Panc1 (cell line): ENCODE measurements at regions not wholly inside any gene's neighbourhood (a gene's known extent, or its start where the extent isn't known, plus 50 kb on each side); places are given as distances from the start of the nearest gene placed in this dataset.

Experiments
- ATAC-seq: fragments of 200-7000 bp; cut with Tn5 transposase; 2 replicates; pipeline ENCODE4 v1.9.1; 2020; ENCODE audit warnings: mild to moderate bottlenecking, moderate library complexity
- BruUV-seq: library from RNA; stranded (reverse); fragments of 400-500 nt; replicated peaks from 2 replicates; lab custom pipeline; 2021; lab: Mats Ljungman, UMichigan
- CTCF ChIA-PET: fragments of 300-600 bp; sonication (Branson Sonifier 250); formaldehyde crosslinking; loops from one replicate; lab custom pipeline; 2022; ENCODE audit warnings: antibody characterized with exemption; lab: Charles Lee
- POLR2A ChIA-PET: fragments of 300-600 bp; sonication (Branson Sonifier 250); formaldehyde crosslinking; loops from one replicate; lab custom pipeline; 2022; ENCODE audit warnings: antibody characterized with exemption; lab: Charles Lee
- DNase-seq: peaks from one replicate; pipeline ENCODE4 v3.0.0-alpha.2; 2010; ENCODE audit warnings: low read depth, low spot score
- H3K27ac ChIP-seq: 2 replicates; pipeline ENCODE4 v1.5.1; 2011; ENCODE audit warnings: mild to moderate bottlenecking, low read length, inconsistent platforms
- H3K27me3 ChIP-seq: fragments of 200-500 bp; sonication (Bioruptor generic); 2 replicates; pipeline ENCODE4 v1.6.0; 2014; ENCODE audit warnings: low read length, inconsistent platforms; ENCODE audit not compliant: control insufficient read depth, insufficient read depth
- H3K36me3 ChIP-seq: fragments of 200-500 bp; sonication (Bioruptor generic); 2 replicates; pipeline ENCODE4 v1.5.1; 2014; ENCODE audit warnings: inconsistent platforms, mild to moderate bottlenecking, low read length, moderate library complexity; ENCODE audit not compliant: control insufficient read depth, insufficient read depth
- H3K4me1 ChIP-seq: 2 replicates; pipeline ENCODE4 v1.5.1; 2011; ENCODE audit warnings: inconsistent platforms, mild to moderate bottlenecking, low read length, moderate library complexity; ENCODE audit not compliant: control insufficient read depth, insufficient read depth
- H3K4me3 ChIP-seq, 2 experiments: 2 replicates each; pipeline ENCODE4 v1.5.1; 2011 to 2012; ENCODE audit warnings: low read depth in 2 of 2, low read length in 2 of 2, mild to moderate bottlenecking in 2 of 2, inconsistent platforms in 1 of 2, moderate library complexity in 1 of 2
- H3K9me3 ChIP-seq: fragments of 200-500 bp; sonication (Bioruptor generic); 2 replicates; pipeline ENCODE4 v1.5.1; 2014; ENCODE audit warnings: low read depth, mild to moderate bottlenecking, inconsistent platforms, low read length, moderate library complexity; ENCODE audit not compliant: control insufficient read depth, insufficient read depth
- POLR2AphosphoS5 ChIP-seq: IDR thresholded peaks from 2 replicates; pipeline ENCODE4 v1.6.1; 2012; ENCODE audit warnings: mild to moderate bottlenecking, low read depth, low read length, moderate library complexity
- SIN3A ChIP-seq: IDR thresholded peaks from 2 replicates; pipeline ENCODE4 v1.6.1; 2012; ENCODE audit warnings: low read depth, mild to moderate bottlenecking, low read length, moderate library complexity, borderline replicate concordance; ENCODE audit not compliant: insufficient read depth
- TCF7L2 ChIP-seq: IDR thresholded peaks from 2 replicates; pipeline ENCODE4 v1.6.1; 2011; ENCODE audit warnings: mild to moderate bottlenecking, low read depth, low read length, inconsistent platforms
- in situ Hi-C: cut with HindIII; loops from 2 replicates; pipeline ENCODE4 v1.10.0; 2016; ENCODE audit warnings: low sequenced_read_pairs, low pct_unique_long_range_greater_than_20kb
- intact Hi-C: fragments of 100-400 bp; cut with micrococcal nuclease; formaldehyde crosslinking; loops from one replicate; pipeline ENCODE4 v1.10.0; 2022; ENCODE audit not compliant: unreplicated experiment
- TF ChIP-seq, protein P1 (sequence below), 2 experiments: IDR thresholded peaks; 2 replicates each; pipeline ENCODE4 v1.6.1; 2011 to 2012; ENCODE audit warnings: low read depth in 2 of 2, control low read depth in 1 of 2, low read length in 1 of 2, mild to moderate bottlenecking in 1 of 2, moderate library complexity in 1 of 2; ENCODE audit not compliant: insufficient read depth in 1 of 2
- TF ChIP-seq, protein P2 (sequence below): fragments of 450-650 bp; IDR thresholded peaks from 2 replicates; pipeline ENCODE4 v1.5.1; 2017; ENCODE audit warnings: mild to moderate bottlenecking

DNA sequence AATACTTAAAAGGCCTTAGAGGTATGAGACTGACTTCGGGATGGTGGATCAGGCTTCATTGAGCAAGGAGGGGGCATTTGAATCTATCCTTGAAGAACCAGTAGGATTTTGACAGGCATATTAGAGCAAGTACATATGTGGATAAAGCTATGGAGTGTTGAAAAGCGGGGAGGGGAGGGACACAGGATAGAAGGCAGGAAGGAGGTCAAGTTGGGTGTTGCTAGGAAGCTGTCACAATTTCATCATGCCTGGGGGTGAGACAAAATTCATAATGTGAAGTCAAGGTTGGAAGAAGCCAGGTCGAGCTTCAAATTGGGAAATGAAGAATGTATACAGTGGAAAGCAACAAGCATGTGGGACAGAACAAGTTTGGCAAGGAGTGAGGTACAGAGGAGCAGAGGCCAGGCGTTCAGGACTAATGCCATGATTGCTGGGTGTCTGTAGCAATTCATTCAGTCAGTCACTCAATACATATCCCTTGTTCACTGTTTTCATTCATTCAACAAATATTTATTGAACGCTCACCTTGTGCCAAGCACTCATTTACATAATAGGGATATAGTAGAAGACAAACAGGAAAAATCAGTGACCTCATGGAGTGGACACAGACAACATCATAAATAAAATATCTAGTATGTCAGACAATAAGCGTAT is 58.3 kb upstream of the LTA4H start:
- Histone ChIP-seq H3K4me1 (no peaks in the 10 kb centered on the region), H3K27ac (no peak overlapping the region), H3K9me3 (no peaks in the 10 kb centered on the region), H3K4me3 (no peak overlapping the region), H3K36me3 (no peaks in the 10 kb centered on the region), H3K27me3 (no peaks in the 10 kb centered on the region)
- DNase-seq (no peak), ATAC-seq (no peak)
- BruUV-seq = no TSS peak
- in situ Hi-C loops (no loop called here), intact Hi-C loops (no loop called here)
- ChIA-PET CTCF (no interaction called here), POLR2A (no interaction called here)
- TF ChIP-seq, protein P1, sequence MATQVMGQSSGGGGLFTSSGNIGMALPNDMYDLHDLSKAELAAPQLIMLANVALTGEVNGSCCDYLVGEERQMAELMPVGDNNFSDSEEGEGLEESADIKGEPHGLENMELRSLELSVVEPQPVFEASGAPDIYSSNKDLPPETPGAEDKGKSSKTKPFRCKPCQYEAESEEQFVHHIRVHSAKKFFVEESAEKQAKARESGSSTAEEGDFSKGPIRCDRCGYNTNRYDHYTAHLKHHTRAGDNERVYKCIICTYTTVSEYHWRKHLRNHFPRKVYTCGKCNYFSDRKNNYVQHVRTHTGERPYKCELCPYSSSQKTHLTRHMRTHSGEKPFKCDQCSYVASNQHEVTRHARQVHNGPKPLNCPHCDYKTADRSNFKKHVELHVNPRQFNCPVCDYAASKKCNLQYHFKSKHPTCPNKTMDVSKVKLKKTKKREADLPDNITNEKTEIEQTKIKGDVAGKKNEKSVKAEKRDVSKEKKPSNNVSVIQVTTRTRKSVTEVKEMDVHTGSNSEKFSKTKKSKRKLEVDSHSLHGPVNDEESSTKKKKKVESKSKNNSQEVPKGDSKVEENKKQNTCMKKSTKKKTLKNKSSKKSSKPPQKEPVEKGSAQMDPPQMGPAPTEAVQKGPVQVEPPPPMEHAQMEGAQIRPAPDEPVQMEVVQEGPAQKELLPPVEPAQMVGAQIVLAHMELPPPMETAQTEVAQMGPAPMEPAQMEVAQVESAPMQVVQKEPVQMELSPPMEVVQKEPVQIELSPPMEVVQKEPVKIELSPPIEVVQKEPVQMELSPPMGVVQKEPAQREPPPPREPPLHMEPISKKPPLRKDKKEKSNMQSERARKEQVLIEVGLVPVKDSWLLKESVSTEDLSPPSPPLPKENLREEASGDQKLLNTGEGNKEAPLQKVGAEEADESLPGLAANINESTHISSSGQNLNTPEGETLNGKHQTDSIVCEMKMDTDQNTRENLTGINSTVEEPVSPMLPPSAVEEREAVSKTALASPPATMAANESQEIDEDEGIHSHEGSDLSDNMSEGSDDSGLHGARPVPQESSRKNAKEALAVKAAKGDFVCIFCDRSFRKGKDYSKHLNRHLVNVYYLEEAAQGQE (IDR thresholded peaks at IDR 0.05; ENCODE audit: insufficient read depth in 1 of 2, low read depth in 2 of 2, low read length in 1 of 2) = no peak
- TF ChIP-seq POLR2AphosphoS5 (no peak), SIN3A (no peak), TCF7L2 (no peak)
- TF ChIP-seq, protein P2, sequence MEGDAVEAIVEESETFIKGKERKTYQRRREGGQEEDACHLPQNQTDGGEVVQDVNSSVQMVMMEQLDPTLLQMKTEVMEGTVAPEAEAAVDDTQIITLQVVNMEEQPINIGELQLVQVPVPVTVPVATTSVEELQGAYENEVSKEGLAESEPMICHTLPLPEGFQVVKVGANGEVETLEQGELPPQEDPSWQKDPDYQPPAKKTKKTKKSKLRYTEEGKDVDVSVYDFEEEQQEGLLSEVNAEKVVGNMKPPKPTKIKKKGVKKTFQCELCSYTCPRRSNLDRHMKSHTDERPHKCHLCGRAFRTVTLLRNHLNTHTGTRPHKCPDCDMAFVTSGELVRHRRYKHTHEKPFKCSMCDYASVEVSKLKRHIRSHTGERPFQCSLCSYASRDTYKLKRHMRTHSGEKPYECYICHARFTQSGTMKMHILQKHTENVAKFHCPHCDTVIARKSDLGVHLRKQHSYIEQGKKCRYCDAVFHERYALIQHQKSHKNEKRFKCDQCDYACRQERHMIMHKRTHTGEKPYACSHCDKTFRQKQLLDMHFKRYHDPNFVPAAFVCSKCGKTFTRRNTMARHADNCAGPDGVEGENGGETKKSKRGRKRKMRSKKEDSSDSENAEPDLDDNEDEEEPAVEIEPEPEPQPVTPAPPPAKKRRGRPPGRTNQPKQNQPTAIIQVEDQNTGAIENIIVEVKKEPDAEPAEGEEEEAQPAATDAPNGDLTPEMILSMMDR = no peak

DNA sequence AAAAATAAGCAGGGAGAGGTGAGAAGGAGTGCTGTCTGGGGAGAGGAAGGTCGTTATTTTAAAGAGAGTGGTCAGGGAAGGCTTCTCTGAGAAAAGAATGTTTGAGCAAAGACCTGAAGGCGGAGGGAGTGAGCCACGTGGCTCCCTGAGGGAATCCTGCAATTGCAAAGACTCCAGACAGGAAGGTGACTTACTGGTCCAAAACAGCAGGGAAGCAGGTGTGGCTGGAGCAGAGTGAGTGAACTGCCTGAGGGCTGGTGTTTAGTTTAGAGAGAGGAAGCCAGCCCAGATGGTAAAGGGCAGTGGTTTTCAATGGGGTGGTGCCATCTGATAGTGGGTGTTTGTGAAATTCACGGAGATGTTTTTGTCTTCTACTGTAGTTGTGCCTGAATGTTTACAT is 58.8 kb upstream of the LTA4H start:
- Histone ChIP-seq H3K4me1 (no peaks in the 10 kb centered on the region), H3K27ac (no peak overlapping the region), H3K27me3 (no peaks in the 10 kb centered on the region), H3K4me3 (no peak overlapping the region), H3K36me3 (no peaks in the 10 kb centered on the region), H3K9me3 (no peaks in the 10 kb centered on the region)
- CTCF ChIA-PET = no interaction called here
- POLR2A ChIA-PET = no interaction called here
- ATAC-seq (no peak), DNase-seq (no peak)
- intact Hi-C loops = no loop called here
- in situ Hi-C loops = no loop called here
- no peak for TF ChIP-seq TCF7L2
- no peak for TF ChIP-seq POLR2AphosphoS5
- TF ChIP-seq, protein P1 (IDR thresholded peaks at IDR 0.05; ENCODE audit: insufficient read depth in 1 of 2, low read depth in 2 of 2, low read length in 1 of 2) = no peak
- BruUV-seq = no TSS peak
